ENCODE measurements at regions not wholly inside any gene's neighbourhood (a gene's known extent, or its start where the extent isn't known, plus 50 kb on each side); places are given as distances from the start of the nearest gene placed in this dataset.

DNA sequence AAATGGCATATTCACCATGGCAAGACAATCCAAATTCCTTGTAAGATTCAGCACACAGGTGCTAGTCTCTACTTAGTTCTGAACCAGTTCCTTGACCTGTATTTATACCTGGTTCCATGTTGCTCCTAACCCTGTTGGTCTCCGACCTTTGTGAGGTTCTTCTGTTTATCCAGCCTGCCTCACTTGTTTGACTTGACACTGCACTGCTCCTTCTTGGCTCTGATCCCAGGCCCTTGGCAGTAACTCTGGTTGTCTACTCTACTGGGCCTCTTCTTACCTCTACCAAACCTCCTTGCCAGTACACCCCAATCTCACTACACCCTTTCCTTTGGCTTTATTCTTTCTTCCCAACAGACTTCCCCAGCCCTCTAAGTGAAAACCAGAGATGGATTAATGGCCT lies 419.4 kb upstream of the USP24 start:
- peaks cover 2% of the 10 kb centered on the region for H3K4me1 Mint-ChIP-seq (ENCODE audit: unreplicated experiment)
- no peaks in the 10 kb centered on the region for H3K9me3 Mint-ChIP-seq (ENCODE audit: unreplicated experiment)
- DNase-seq (ENCODE audit: low spot score): no peak
- TF ChIP-seq, protein P1, sequence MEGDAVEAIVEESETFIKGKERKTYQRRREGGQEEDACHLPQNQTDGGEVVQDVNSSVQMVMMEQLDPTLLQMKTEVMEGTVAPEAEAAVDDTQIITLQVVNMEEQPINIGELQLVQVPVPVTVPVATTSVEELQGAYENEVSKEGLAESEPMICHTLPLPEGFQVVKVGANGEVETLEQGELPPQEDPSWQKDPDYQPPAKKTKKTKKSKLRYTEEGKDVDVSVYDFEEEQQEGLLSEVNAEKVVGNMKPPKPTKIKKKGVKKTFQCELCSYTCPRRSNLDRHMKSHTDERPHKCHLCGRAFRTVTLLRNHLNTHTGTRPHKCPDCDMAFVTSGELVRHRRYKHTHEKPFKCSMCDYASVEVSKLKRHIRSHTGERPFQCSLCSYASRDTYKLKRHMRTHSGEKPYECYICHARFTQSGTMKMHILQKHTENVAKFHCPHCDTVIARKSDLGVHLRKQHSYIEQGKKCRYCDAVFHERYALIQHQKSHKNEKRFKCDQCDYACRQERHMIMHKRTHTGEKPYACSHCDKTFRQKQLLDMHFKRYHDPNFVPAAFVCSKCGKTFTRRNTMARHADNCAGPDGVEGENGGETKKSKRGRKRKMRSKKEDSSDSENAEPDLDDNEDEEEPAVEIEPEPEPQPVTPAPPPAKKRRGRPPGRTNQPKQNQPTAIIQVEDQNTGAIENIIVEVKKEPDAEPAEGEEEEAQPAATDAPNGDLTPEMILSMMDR (IDR thresholded peaks at IDR 0.05; ENCODE audit: unreplicated experiment): no peak
- no peak overlapping the region for H3K27ac Mint-ChIP-seq (ENCODE audit: unreplicated experiment)
- no peak overlapping the region for H3K4me3 Mint-ChIP-seq (ENCODE audit: unreplicated experiment)
- H3K36me3 Mint-ChIP-seq (ENCODE audit: low read depth, unreplicated experiment): no peaks in the 10 kb centered on the region
- H3K27me3 Mint-ChIP-seq (ENCODE audit: unreplicated experiment): peaks cover 1% of the 10 kb centered on the region

DNA sequence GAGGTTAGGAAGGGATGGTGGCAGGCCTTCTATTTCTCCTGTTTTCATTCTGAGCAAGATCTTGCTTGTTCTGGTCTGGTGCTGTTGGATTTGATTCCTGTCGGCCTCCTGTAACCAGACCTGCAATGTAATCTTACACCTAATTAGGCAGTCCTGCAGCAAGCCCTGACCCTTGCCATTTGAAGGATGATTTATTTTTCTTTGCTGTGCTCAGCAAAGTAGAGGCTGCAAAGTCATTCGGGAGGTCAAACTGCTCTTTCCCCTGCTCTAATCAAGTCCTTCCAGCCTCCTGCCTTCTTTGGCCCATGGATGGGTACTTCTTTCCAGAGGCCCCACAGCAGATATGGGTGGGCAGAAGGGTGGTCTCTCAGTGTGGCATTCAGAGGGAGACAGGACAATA lies 417.7 kb upstream of the USP24 start:
- H3K36me3 Mint-ChIP-seq (ENCODE audit: low read depth, unreplicated experiment): no peaks in the 10 kb centered on the region
- H3K9me3 Mint-ChIP-seq (ENCODE audit: unreplicated experiment): no peaks in the 10 kb centered on the region
- H3K27me3 Mint-ChIP-seq (ENCODE audit: unreplicated experiment): no peaks in the 10 kb centered on the region
- H3K27ac Mint-ChIP-seq (ENCODE audit: unreplicated experiment): no peak overlapping the region
- H3K4me3 Mint-ChIP-seq (ENCODE audit: unreplicated experiment): no peak overlapping the region
- no peak for DNase-seq (ENCODE audit: low spot score)
- TF ChIP-seq, protein P1 (IDR thresholded peaks at IDR 0.05; ENCODE audit: unreplicated experiment): no peak
- no peaks in the 10 kb centered on the region for H3K4me1 Mint-ChIP-seq (ENCODE audit: unreplicated experiment)

DNA sequence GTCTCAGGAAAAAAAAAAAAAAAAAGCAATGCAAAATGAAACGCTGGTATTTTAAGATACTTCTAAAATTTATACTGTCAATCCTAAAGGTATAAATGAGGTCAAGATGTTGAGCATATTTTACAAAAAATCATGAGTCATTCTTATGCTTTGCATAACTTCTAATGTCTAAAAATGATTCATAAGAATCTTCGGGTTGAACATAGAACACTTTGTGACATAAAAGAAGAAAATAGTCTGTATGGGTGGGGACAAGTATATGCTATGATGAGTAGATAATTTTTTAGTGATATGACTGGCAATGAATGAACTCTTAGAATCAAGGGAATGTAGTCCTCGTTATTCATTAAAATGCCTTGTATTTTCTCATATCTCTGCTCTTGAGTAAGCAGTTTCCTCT lies 416.9 kb upstream of the USP24 start:
- H3K27ac Mint-ChIP-seq (ENCODE audit: unreplicated experiment): no peak overlapping the region
- no peaks in the 10 kb centered on the region for H3K27me3 Mint-ChIP-seq (ENCODE audit: unreplicated experiment)
- DNase-seq (ENCODE audit: low spot score): no peak
- TF ChIP-seq, protein P1 (IDR thresholded peaks at IDR 0.05; ENCODE audit: unreplicated experiment): no peak
- H3K4me3 Mint-ChIP-seq (ENCODE audit: unreplicated experiment): no peak overlapping the region
- H3K36me3 Mint-ChIP-seq (ENCODE audit: low read depth, unreplicated experiment): no peaks in the 10 kb centered on the region
- no peaks in the 10 kb centered on the region for H3K9me3 Mint-ChIP-seq (ENCODE audit: unreplicated experiment)
- no peaks in the 10 kb centered on the region for H3K4me1 Mint-ChIP-seq (ENCODE audit: unreplicated experiment)

DNA sequence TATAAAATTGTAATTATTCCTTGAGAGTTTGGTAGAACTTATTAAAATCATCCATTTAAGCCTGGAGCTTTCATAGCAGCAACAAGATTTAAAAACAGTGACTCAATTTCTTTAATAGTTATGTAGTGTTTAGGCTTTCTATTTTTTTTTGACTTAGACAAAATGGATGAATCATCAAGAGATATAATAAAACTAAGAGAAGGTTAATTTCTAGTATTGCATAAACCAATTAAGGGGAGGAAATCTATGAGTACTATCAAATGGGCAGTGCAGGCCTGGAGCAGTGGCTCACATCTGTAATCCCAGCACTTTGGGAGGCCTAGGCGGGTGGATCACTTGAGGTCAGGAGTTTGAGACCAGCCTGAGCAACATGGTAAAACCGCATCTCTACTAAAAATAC lies 416.3 kb upstream of the USP24 start:
- no peak for DNase-seq (ENCODE audit: low spot score)
- no peaks in the 10 kb centered on the region for H3K4me1 Mint-ChIP-seq (ENCODE audit: unreplicated experiment)
- TF ChIP-seq, protein P1 (IDR thresholded peaks at IDR 0.05; ENCODE audit: unreplicated experiment): no peak
- H3K36me3 Mint-ChIP-seq (ENCODE audit: low read depth, unreplicated experiment): no peaks in the 10 kb centered on the region
- H3K9me3 Mint-ChIP-seq (ENCODE audit: unreplicated experiment): no peaks in the 10 kb centered on the region
- H3K27me3 Mint-ChIP-seq (ENCODE audit: unreplicated experiment): no peaks in the 10 kb centered on the region
- H3K27ac Mint-ChIP-seq (ENCODE audit: unreplicated experiment): no peak overlapping the region
- H3K4me3 Mint-ChIP-seq (ENCODE audit: unreplicated experiment): no peak overlapping the region

DNA sequence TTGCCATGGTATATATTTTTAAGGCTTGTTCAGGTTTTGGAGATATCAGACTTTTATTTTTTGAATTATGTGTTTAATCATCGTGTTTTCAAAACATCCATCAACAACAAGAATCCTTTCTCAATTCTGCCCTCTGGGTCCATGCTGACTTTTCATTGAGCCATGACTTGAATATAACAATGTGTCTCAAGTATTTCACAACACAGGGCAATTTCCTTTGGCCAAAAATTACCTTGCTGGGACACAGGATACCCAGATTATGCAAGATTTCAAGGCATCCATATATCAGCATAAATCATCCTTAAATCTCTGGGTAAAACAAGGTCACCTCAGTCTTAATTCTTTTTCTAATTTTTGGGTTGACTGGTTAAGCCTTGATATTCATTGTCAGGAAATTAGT lies 411.2 kb upstream of the USP24 start:
- H3K27ac Mint-ChIP-seq (ENCODE audit: unreplicated experiment): no peak overlapping the region
- H3K9me3 Mint-ChIP-seq (ENCODE audit: unreplicated experiment): no peaks in the 10 kb centered on the region
- TF ChIP-seq, protein P1 (IDR thresholded peaks at IDR 0.05; ENCODE audit: unreplicated experiment): no peak
- H3K4me3 Mint-ChIP-seq (ENCODE audit: unreplicated experiment): no peak overlapping the region
- H3K4me1 Mint-ChIP-seq (ENCODE audit: unreplicated experiment): no peaks in the 10 kb centered on the region
- H3K36me3 Mint-ChIP-seq (ENCODE audit: low read depth, unreplicated experiment): no peaks in the 10 kb centered on the region
- no peaks in the 10 kb centered on the region for H3K27me3 Mint-ChIP-seq (ENCODE audit: unreplicated experiment)
- no peak for DNase-seq (ENCODE audit: low spot score)

Data from endothelial cell (in vitro differentiated cells).